ENCODE measurements at regions not wholly inside any gene's neighbourhood (a gene's known extent, or its start where the extent isn't known, plus 50 kb on each side); places are given as distances from the start of the nearest gene placed in this dataset.

DNA sequence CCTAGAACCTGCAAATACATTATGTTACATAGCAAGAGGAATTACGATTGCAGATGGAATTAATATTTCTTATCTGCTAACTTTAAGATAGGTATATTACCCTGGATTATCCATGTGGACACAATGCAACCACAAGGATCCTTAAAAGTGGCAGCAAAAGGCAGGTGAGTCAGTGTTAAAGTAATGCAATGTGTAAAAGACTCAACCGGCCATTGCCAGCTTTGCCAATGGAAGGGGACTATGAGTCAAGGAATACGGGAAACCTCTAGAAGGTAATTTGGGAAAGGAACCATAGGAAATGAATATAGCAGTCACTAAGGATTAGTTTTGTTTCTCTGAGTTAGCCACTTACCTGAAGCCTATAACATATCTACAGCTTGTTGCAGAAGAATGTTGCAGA is 692.1 kb upstream of the ZP4 start:
- intact Hi-C loops (cut with micrococcal nuclease; ENCODE audit: unreplicated experiment) = no loop called here
- Histone ChIP-seq H4K20me1 (ENCODE audit: insufficient read depth, low read length) (no peaks in the 10 kb centered on the region), H3K79me2 (ENCODE audit: insufficient read depth, low read depth, low read length) (no peaks in the 10 kb centered on the region), H3K27ac (ENCODE audit: low read depth, low read length, poor library complexity, severe bottlenecking) (no peak overlapping the region), H3K9me3 (ENCODE audit: low read length) (no peaks in the 10 kb centered on the region), H3K4me2 (ENCODE audit: low read length) (no peak overlapping the region), H3K36me3 (ENCODE audit: insufficient read depth, low read length) (no peaks in the 10 kb centered on the region), H3K4me1 (ENCODE audit: insufficient read depth, low read length, poor library complexity, severe bottlenecking) (no peaks in the 10 kb centered on the region), H3K9me2 (ENCODE audit: insufficient read depth, low read length) (no peaks in the 10 kb centered on the region), H3K4me3 (ENCODE audit: low read depth, low read length, poor library complexity, severe bottlenecking) (no peak overlapping the region), H2AFZ (ENCODE audit: low read length) (no peak overlapping the region)
- TF ChIP-seq, protein P1, sequence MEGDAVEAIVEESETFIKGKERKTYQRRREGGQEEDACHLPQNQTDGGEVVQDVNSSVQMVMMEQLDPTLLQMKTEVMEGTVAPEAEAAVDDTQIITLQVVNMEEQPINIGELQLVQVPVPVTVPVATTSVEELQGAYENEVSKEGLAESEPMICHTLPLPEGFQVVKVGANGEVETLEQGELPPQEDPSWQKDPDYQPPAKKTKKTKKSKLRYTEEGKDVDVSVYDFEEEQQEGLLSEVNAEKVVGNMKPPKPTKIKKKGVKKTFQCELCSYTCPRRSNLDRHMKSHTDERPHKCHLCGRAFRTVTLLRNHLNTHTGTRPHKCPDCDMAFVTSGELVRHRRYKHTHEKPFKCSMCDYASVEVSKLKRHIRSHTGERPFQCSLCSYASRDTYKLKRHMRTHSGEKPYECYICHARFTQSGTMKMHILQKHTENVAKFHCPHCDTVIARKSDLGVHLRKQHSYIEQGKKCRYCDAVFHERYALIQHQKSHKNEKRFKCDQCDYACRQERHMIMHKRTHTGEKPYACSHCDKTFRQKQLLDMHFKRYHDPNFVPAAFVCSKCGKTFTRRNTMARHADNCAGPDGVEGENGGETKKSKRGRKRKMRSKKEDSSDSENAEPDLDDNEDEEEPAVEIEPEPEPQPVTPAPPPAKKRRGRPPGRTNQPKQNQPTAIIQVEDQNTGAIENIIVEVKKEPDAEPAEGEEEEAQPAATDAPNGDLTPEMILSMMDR (conservative IDR thresholded peaks at IDR 0.05; ENCODE audit: low read length) = no peak
- no peak for TF ChIP-seq EZH2phosphoT487 (IDR thresholded peaks at IDR 0.05; ENCODE audit: borderline replicate concordance, low read depth, low read length)
- ChIA-PET CTCF (ENCODE audit: unreplicated experiment) (no interaction called here), POLR2A (no interaction called here)
- BruUV-seq (replicated peaks) = no TSS peak
- DNase-seq (ENCODE audit: low spot score) = no peak

DNA sequence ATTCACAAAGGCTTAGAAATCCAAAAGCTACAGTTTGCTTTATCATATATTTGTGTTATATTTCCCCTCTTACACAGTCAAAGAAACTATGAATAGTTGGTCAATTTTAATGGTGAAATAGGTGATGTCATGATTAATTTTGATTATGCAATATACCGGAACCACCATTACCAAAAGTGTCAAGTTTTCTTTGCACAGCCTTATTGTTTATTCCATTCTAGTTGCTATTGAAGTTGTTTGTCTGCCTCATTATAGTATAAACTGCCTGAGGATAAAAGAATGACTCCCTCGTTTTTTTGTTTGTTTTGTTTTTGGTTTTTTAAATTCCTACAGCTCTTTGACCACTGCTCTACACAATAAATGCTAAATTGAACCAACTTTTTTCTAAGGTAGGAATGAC is 690.6 kb upstream of the ZP4 start:
- H3K9me3 ChIP-seq (ENCODE audit: low read length) = no peaks in the 10 kb centered on the region
- no peaks in the 10 kb centered on the region for H3K4me1 ChIP-seq (ENCODE audit: insufficient read depth, low read length, poor library complexity, severe bottlenecking)
- no peak overlapping the region for H3K4me2 ChIP-seq (ENCODE audit: low read length)
- POLR2A ChIA-PET = no interaction called here
- no peak for TF ChIP-seq EZH2phosphoT487 (IDR thresholded peaks at IDR 0.05; ENCODE audit: borderline replicate concordance, low read depth, low read length)
- TF ChIP-seq, protein P1 (conservative IDR thresholded peaks at IDR 0.05; ENCODE audit: low read length) = no peak
- no peaks in the 10 kb centered on the region for H4K20me1 ChIP-seq (ENCODE audit: insufficient read depth, low read length)
- no peaks in the 10 kb centered on the region for H3K36me3 ChIP-seq (ENCODE audit: insufficient read depth, low read length)
- DNase-seq (ENCODE audit: low spot score) = no peak
- no peaks in the 10 kb centered on the region for H3K79me2 ChIP-seq (ENCODE audit: insufficient read depth, low read depth, low read length)
- no TSS peak for BruUV-seq (replicated peaks)
- H3K9me2 ChIP-seq (ENCODE audit: insufficient read depth, low read length) = no peaks in the 10 kb centered on the region
- CTCF ChIA-PET (ENCODE audit: unreplicated experiment) = no interaction called here
- H3K4me3 ChIP-seq (ENCODE audit: low read depth, low read length, poor library complexity, severe bottlenecking) = no peak overlapping the region
- intact Hi-C loops (cut with micrococcal nuclease; ENCODE audit: unreplicated experiment) = no loop called here
- H2AFZ ChIP-seq (ENCODE audit: low read length) = no peak overlapping the region
- no peak overlapping the region for H3K27ac ChIP-seq (ENCODE audit: low read depth, low read length, poor library complexity, severe bottlenecking)

DNA sequence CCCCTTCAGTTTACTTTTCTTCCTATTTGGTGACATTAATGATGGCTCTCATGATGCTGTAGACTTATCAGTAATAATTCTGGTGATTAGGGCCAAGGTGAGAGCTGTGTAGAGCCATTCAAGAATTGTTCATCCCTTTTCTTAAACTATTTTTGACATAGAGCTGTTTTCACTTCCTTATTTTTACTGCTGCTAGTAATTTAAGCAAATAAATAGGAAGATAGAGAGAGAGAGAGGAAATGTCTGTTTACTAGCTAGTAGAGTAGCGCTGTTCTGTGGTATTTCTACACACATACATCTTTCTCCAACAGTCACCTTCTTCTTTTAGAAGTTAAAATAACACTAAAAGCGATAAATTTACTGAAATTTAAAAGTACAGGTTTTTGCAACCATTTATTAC is 678.0 kb upstream of the ZP4 start:
- H3K27ac ChIP-seq (ENCODE audit: low read depth, low read length, poor library complexity, severe bottlenecking) = no peak overlapping the region
- CTCF ChIA-PET (ENCODE audit: unreplicated experiment) = no interaction called here
- no TSS peak for BruUV-seq (replicated peaks)
- H3K9me2 ChIP-seq (ENCODE audit: insufficient read depth, low read length) = no peaks in the 10 kb centered on the region
- H3K9me3 ChIP-seq (ENCODE audit: low read length) = no peaks in the 10 kb centered on the region
- no peak overlapping the region for H3K4me3 ChIP-seq (ENCODE audit: low read depth, low read length, poor library complexity, severe bottlenecking)
- no peak for DNase-seq (ENCODE audit: low spot score)
- no peaks in the 10 kb centered on the region for H3K4me1 ChIP-seq (ENCODE audit: insufficient read depth, low read length, poor library complexity, severe bottlenecking)
- no peak overlapping the region for H3K4me2 ChIP-seq (ENCODE audit: low read length)
- intact Hi-C loops (cut with micrococcal nuclease; ENCODE audit: unreplicated experiment) = no loop called here
- no peaks in the 10 kb centered on the region for H3K36me3 ChIP-seq (ENCODE audit: insufficient read depth, low read length)
- H3K79me2 ChIP-seq (ENCODE audit: insufficient read depth, low read depth, low read length) = no peaks in the 10 kb centered on the region
- H4K20me1 ChIP-seq (ENCODE audit: insufficient read depth, low read length) = no peaks in the 10 kb centered on the region
- TF ChIP-seq EZH2phosphoT487 (IDR thresholded peaks at IDR 0.05; ENCODE audit: borderline replicate concordance, low read depth, low read length) = no peak
- TF ChIP-seq, protein P1 (conservative IDR thresholded peaks at IDR 0.05; ENCODE audit: low read length) = no peak
- H2AFZ ChIP-seq (ENCODE audit: low read length) = no peak overlapping the region
- POLR2A ChIA-PET = no interaction called here

Data from OCI-LY7 (cell line).